AG09319 (cell line): ENCODE measurements at regions not wholly inside any gene's neighbourhood (a gene's known extent, or its start where the extent isn't known, plus 50 kb on each side); places are given as distances from the start of the nearest gene placed in this dataset.

Experiments
- DNase-seq: peaks from one replicate; pipeline ENCODE4 v3.0.0-alpha.2; 2010; ENCODE audit warnings: low read depth; ENCODE audit errors: extremely low read depth
- CTCF ChIP-seq: IDR thresholded peaks from 2 replicates; pipeline ENCODE4 v1.5.1; 2011; ENCODE audit warnings: low read depth, mild to moderate bottlenecking, inconsistent platforms, low read length, moderate library complexity

GRCh38 chr6:165098165-165098564, 211.2 kb downstream of the C6orf118 start:
- no peak for TF ChIP-seq CTCF

GRCh38 chr6:165096868-165097267, 212.5 kb downstream of the C6orf118 start:
- no peak for TF ChIP-seq CTCF
- no peak for DNase-seq

More at GRCh38 chr6:165098165-165098564, 211.2 kb downstream of the C6orf118 start:
- DNase-seq = no peak

DNA sequence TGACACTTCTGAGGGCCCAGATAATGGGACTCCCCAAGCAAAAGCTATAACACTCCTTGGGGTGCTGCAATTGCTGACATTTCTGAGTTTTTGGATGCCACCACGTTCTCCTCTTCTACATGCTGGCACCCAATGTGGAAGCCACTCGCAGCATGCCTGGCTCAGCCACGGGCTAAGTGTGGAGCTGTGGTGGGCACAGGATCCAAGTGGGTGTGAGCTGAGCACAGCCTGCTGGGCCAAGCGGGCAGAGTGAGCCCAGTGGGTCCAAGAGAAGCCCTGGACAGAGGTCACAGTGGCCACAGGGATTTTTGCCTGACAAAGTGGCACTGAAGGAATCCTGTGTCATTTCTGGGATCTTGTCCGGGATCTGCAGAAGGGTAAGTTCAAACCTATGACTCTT, 213.2 kb downstream of the C6orf118 start:
- TF ChIP-seq CTCF = no peak

GRCh38 chr6:165092881-165093595, 216.4 kb downstream of the C6orf118 start:
- DNase-seq = no peak
- no peak for TF ChIP-seq CTCF

More for the DNA sequence above, 213.2 kb downstream of the C6orf118 start:
- DNase-seq = no peak

DNA sequence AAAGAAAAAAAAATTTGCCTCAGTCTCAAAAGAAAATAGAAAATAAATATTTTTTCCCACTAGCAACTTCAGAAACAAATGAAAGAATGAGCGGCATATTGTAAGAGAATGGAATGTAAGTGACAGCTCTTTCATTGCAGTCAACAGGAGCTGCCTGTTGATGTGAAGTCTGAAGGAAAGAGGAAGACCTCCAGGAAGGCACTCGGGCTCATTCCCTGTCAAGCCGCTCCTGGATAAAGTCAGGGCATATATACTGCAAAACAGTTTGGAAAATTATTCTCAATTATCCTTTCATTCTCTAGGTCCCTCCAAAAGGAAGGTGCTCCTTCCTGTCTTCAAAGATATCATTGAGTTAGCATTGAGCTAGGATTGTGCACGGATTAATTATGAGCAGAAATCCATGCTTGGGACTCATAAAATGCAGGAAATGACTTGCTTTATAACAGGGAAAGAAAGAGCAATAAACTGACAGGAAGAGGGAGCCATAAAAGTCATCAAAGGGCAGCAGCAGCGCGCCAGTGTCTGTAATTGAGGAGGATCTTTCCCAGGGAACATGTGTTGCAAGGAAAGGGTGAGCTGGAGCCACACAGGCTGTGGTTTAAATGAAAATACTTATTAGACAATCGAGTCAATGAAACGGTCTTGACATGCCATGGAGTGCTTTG, 218.2 kb downstream of the C6orf118 start:
- DNase-seq = no peak
- TF ChIP-seq CTCF = no peak

DNA sequence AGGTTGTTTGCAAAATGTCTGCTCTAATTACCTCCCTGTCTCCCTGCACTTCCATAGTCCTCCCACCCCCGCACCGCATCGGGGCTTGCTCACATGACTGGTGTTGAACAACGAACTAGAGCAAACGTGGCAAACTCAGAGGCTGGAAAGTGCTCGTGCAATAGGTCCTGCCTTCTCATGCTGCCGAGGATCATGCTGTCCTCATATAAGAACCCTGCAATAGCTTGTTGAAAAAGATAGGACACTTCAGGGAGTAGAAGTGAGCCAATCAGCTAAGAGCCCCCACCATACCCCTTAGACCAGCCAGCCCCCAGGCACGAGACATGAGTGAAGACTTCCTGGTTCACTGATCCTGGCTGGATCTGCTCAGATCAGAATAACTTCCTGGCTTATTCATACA, 219.2 kb downstream of the C6orf118 start:
- no peak for TF ChIP-seq CTCF
- DNase-seq = no peak

GRCh38 chr6:165086814-165087213, 222.6 kb downstream of the C6orf118 start:
- no peak for TF ChIP-seq CTCF
- DNase-seq = no peak
